HepG2 (cell line): ENCODE measurements at regions not wholly inside any gene's neighbourhood (a gene's known extent, or its start where the extent isn't known, plus 50 kb on each side); places are given as distances from the start of the nearest gene placed in this dataset.

Experiments used
- ATAC-seq: fragments of 200-7000 bp; cut with Tn5 transposase; 3 replicates; pipeline ENCODE4 v1.9.1; 2020; ENCODE audit warnings: mild to moderate bottlenecking, moderate library complexity
- BruUV-seq: library from RNA; stranded (reverse); fragments of 400-500 nt; replicated peaks from 2 replicates; lab custom pipeline; 2021; lab: Mats Ljungman, UMichigan
- CTCF ChIA-PET: fragments of 300-600 bp; formaldehyde crosslinking; extraction: SDS; loops from one replicate; lab custom pipeline; 2021; ENCODE audit warnings: low total read pairs, inconsistent platforms, low intra/inter-chr PET ratio; lab: Yijun Ruan, JAX
- POLR2A ChIA-PET: fragments of 350-600 bp; sonication (Branson Sonifier 250); formaldehyde crosslinking; loops from one replicate; lab custom pipeline; 2020; ENCODE audit warnings: antibody characterized with exemption, inconsistent platforms; lab: Yijun Ruan, JAX
- DNase-seq: peaks from one replicate; pipeline ENCODE4 v3.0.0-alpha.2; 2015; ENCODE audit warnings: low spot score
- FAIRE-seq: peaks from 3 replicates; lab custom pipeline; 2011; peaks lifted over from hg19 to GRCh38; lab: Jason Lieb, UNC
- H2AFZ ChIP-seq: one replicate; pipeline ENCODE4 v1.6.1; 2011; ENCODE audit warnings: low read length, inconsistent platforms
- H3K27ac ChIP-seq: fragments of 300-600 bp; 3 replicates; pipeline ENCODE4 v1.8.0; 2011; ENCODE audit warnings: mixed run types, mild to moderate bottlenecking, mixed read lengths, low read length, inconsistent platforms; ENCODE audit not compliant: insufficient read depth; ENCODE audit errors: extremely low read length
- H3K27me3 ChIP-seq, 2 experiments: fragments of 200-600 bp in 1 of 2; 2 replicates in 1 of 2; 3 replicates in 1 of 2; pipeline versions ENCODE4 v1.6.0 to v1.8.0; 2011; ENCODE audit warnings: low read length in 2 of 2, mild to moderate bottlenecking in 2 of 2, moderate library complexity in 2 of 2, inconsistent platforms in 1 of 2; ENCODE audit not compliant: insufficient read depth in 2 of 2, control insufficient read depth in 1 of 2
- H3K36me3 ChIP-seq, 2 experiments: fragments of 200-600 bp in 1 of 2; replicated peaks in 1 of 2; 2 replicates in 1 of 2; 3 replicates in 1 of 2; pipeline versions ENCODE4 v1.5.1 to v1.8.0; 2011; ENCODE audit warnings: low read length in 2 of 2, inconsistent platforms in 1 of 2; ENCODE audit not compliant: insufficient read depth in 2 of 2, control insufficient read depth in 1 of 2
- H3K4me1 ChIP-seq: 2 replicates; pipeline ENCODE4 v1.5.1; 2012; ENCODE audit warnings: low read length, inconsistent platforms; ENCODE audit not compliant: insufficient read depth
- H3K4me2 ChIP-seq: 2 replicates; pipeline ENCODE4 v1.6.0; 2011; ENCODE audit warnings: low read depth, low read length, inconsistent platforms
- H3K4me3 ChIP-seq, 3 experiments: fragments of 200-600 bp in 1 of 3; sonication (generic), shearing (Covaris generic) in 1 of 3; replicated peaks in 1 of 3; 2 replicates each; pipeline ENCODE4 v1.5.1; 2011 to 2016; ENCODE audit warnings: low read length in 3 of 3, inconsistent platforms in 2 of 3, low read depth in 2 of 3, mild to moderate bottlenecking in 2 of 3, control low read depth in 1 of 3, mixed read lengths in 1 of 3; ENCODE audit not compliant: insufficient read depth in 1 of 3
- H3K79me2 ChIP-seq: one replicate; pipeline ENCODE4 v1.6.1; 2011; ENCODE audit warnings: low read length, inconsistent platforms; ENCODE audit not compliant: insufficient read depth
- H3K9ac ChIP-seq: 2 replicates; pipeline ENCODE4 v1.6.0; 2011; ENCODE audit warnings: mild to moderate bottlenecking, low read depth, low read length, inconsistent platforms; ENCODE audit not compliant: insufficient read depth
- H3K9me3 ChIP-seq: 2 replicates; pipeline ENCODE4 v1.5.1; 2012; ENCODE audit warnings: mild to moderate bottlenecking, low read length
- H4K20me1 ChIP-seq: 2 replicates; pipeline ENCODE4 v1.6.0; 2011; ENCODE audit warnings: inconsistent platforms, mild to moderate bottlenecking, low read length, moderate library complexity; ENCODE audit not compliant: insufficient read depth
- CBFB ChIP-seq: sonication (generic); formaldehyde crosslinking; IDR thresholded peaks from 2 replicates; pipeline ENCODE4 v1.4.0; 2020; ENCODE audit warnings: missing genetic modification reagents
- CHD4 ChIP-seq: fragments of 200-600 bp; sonication (generic); IDR thresholded peaks from 2 replicates; pipeline ENCODE4 v1.7.0; 2017; ENCODE audit warnings: mild to moderate bottlenecking, low read length, borderline replicate concordance
- HDAC2 ChIP-seq: sonication (generic); formaldehyde crosslinking; IDR thresholded peaks from 2 replicates; pipeline ENCODE4 v1.4.0; 2020; ENCODE audit warnings: missing genetic modification reagents
- NR2C2 ChIP-seq: sonication (generic); formaldehyde crosslinking; IDR thresholded peaks from 2 replicates; pipeline ENCODE4 v1.4.0; 2020; ENCODE audit warnings: missing genetic modification reagents, mild to moderate bottlenecking, moderate library complexity, borderline replicate concordance
- NR2F1 ChIP-seq, 2 experiments: fragments of 450-650 bp in 1 of 2; formaldehyde crosslinking in 1 of 2; IDR thresholded peaks; 2 replicates each; pipeline versions ENCODE4 v1.5.0 to v1.6.1; 2016 to 2020; ENCODE audit warnings: mild to moderate bottlenecking in 1 of 2, missing compliant biosample characterization in 1 of 2, missing genetic modification reagents in 1 of 2, moderate library complexity in 1 of 2
- TAF15 ChIP-seq: fragments of 200-400 bp; formaldehyde crosslinking; IDR thresholded peaks from one replicate; pipeline ENCODE4 v1.6.1; 2018; ENCODE audit warnings: mild to moderate bottlenecking, low read depth, low read length; ENCODE audit not compliant: poor library complexity, severe bottlenecking
- XBP1 ChIP-seq: sonication (generic); formaldehyde crosslinking; IDR thresholded peaks from 2 replicates; pipeline ENCODE4 v1.5.0; 2020; ENCODE audit warnings: missing genetic modification reagents
- YEATS4 ChIP-seq: sonication (generic); formaldehyde crosslinking; IDR thresholded peaks from 2 replicates; pipeline ENCODE4 v1.4.0; 2020; ENCODE audit warnings: missing genetic modification reagents, borderline replicate concordance
- ZBTB21 ChIP-seq: sonication (generic); formaldehyde crosslinking; IDR thresholded peaks from 2 replicates; pipeline ENCODE4 v1.4.0; 2020; ENCODE audit warnings: missing genetic modification reagents
- ZEB1 ChIP-seq: IDR thresholded peaks from 2 replicates; pipeline ENCODE4 v1.6.1; 2012; ENCODE audit warnings: mild to moderate bottlenecking, low read depth, inconsistent platforms; ENCODE audit not compliant: insufficient replicate concordance
- ZNF552 ChIP-seq: sonication (generic); formaldehyde crosslinking; IDR thresholded peaks from 2 replicates; pipeline ENCODE4 v1.9.0; 2022; ENCODE audit warnings: missing genetic modification reagents, mild to moderate bottlenecking, borderline replicate concordance
- ZNF614 ChIP-seq: IDR thresholded peaks from 2 replicates; pipeline ENCODE4 v1.6.1; 2018; ENCODE audit warnings: missing biosample characterization, missing genetic modification reagents, inconsistent platforms, borderline replicate concordance
- ZNF615 ChIP-seq: sonication (generic); formaldehyde crosslinking; IDR thresholded peaks from 2 replicates; pipeline ENCODE4 v1.5.0; 2020; ENCODE audit warnings: mild to moderate bottlenecking, missing genetic modification reagents, borderline replicate concordance
- ZNF781 ChIP-seq: sonication (generic); formaldehyde crosslinking; IDR thresholded peaks from 2 replicates; pipeline ENCODE4 v1.5.1; 2020; ENCODE audit warnings: borderline replicate concordance, mild to moderate bottlenecking, missing genetic modification reagents; ENCODE audit errors: not compliant biosample characterization
- ZNF83 ChIP-seq: sonication (generic); formaldehyde crosslinking; IDR thresholded peaks from 2 replicates; pipeline ENCODE4 v1.4.0; 2020; ENCODE audit warnings: missing genetic modification reagents, mild to moderate bottlenecking, borderline replicate concordance
- ZSCAN12 ChIP-seq: sonication (generic); formaldehyde crosslinking; IDR thresholded peaks from 2 replicates; pipeline ENCODE4 v1.9.0; 2021; ENCODE audit warnings: mild to moderate bottlenecking, missing genetic modification reagents
- ZUFSP ChIP-seq: sonication (generic); formaldehyde crosslinking; IDR thresholded peaks from 2 replicates; pipeline ENCODE4 v1.9.0; 2021; ENCODE audit warnings: missing genetic modification reagents, mild to moderate bottlenecking, borderline replicate concordance
- in situ Hi-C: cut with HindIII; loops from 2 replicates; pipeline ENCODE4 v1.10.0; 2017; ENCODE audit warnings: low pct_unique_long_range_greater_than_20kb; ENCODE audit not compliant: extremely low pct_ligation_motif_present
- intact Hi-C: fragments of 100-400 bp; cut with micrococcal nuclease; formaldehyde crosslinking; loops from one replicate; pipeline ENCODE4 v1.10.0; 2022; ENCODE audit not compliant: unreplicated experiment

GRCh38 chr3:152664766-152665165 is 170.2 kb upstream of the P2RY1 start:
- ATAC-seq: no peak
- TF ChIP-seq ZNF83 (CRISPR knock-in tag) (no peak), HDAC2 (CRISPR knock-in tag) (no peak), NR2C2 (no peak), YEATS4 (no peak), ZUFSP (CRISPR knock-in tag) (no peak), NR2F1 (CRISPR knock-in tag; IDR thresholded peaks at IDR 0.05) (no peak), ZBTB21 (no peak)
- POLR2A ChIA-PET: no interaction called here
- in situ Hi-C loops (no loop called here), intact Hi-C loops (no loop called here)
- H3K4me3 ChIP-seq: no peak overlapping the region
- H2AFZ ChIP-seq: no peak overlapping the region
- H3K36me3 ChIP-seq: no peaks in the 10 kb centered on the region
- FAIRE-seq: no peak
- H3K4me1 ChIP-seq: no peaks in the 10 kb centered on the region
- CTCF ChIA-PET: no interaction called here
- H3K79me2 ChIP-seq: no peaks in the 10 kb centered on the region
- no peak for DNase-seq
- no peak overlapping the region for H3K4me2 ChIP-seq
- peaks cover 10% of the 10 kb centered on the region; the same call in 1 of the 2 replicates for H3K9me3 ChIP-seq
- H4K20me1 ChIP-seq: no peaks in the 10 kb centered on the region
- H3K27me3 ChIP-seq: no peaks in the 10 kb centered on the region
- no peak overlapping the region for H3K9ac ChIP-seq
- H3K27ac ChIP-seq: no peak overlapping the region
- no TSS peak for BruUV-seq

GRCh38 chr3:152667267-152667666 is 167.7 kb upstream of the P2RY1 start:
- no peak overlapping the region for H3K4me2 ChIP-seq
- DNase-seq (no peak), ATAC-seq (no peak)
- CTCF ChIA-PET: no interaction called here
- BruUV-seq: no TSS peak
- H4K20me1 ChIP-seq: no peaks in the 10 kb centered on the region
- H3K4me3 ChIP-seq: no peak overlapping the region
- H3K27ac ChIP-seq: no peak overlapping the region
- no peak overlapping the region for H2AFZ ChIP-seq
- no peaks in the 10 kb centered on the region for H3K4me1 ChIP-seq
- no peaks in the 10 kb centered on the region for H3K79me2 ChIP-seq
- no peak for TF ChIP-seq ZNF552 (CRISPR knock-in tag)
- TF ChIP-seq ZSCAN12 (CRISPR knock-in tag): no peak
- no peak for TF ChIP-seq ZNF781 (CRISPR knock-in tag)
- no peak for TF ChIP-seq ZEB1
- no peak for TF ChIP-seq CHD4
- TF ChIP-seq ZNF614: no peak
- no peak for TF ChIP-seq CBFB
- TF ChIP-seq TAF15: no peak
- TF ChIP-seq XBP1 (CRISPR knock-in tag): no peak
- no peak for TF ChIP-seq ZNF615 (CRISPR knock-in tag)
- TF ChIP-seq, all 625 proteins: peak for 0
- FAIRE-seq: no peak
- Histone ChIP-seq H3K9ac (no peak overlapping the region), H3K36me3 (no peaks in the 10 kb centered on the region), H3K27me3 (no peaks in the 10 kb centered on the region), H3K9me3 (peaks cover 2% of the 10 kb centered on the region; the same call in 1 of the 2 replicates)
- POLR2A ChIA-PET: no interaction called here
- intact Hi-C loops (no loop called here), in situ Hi-C loops (no loop called here)
